Colonic mucosa (tissue), 4 donors: ENCODE measurements at regions not wholly inside any gene's neighbourhood (a gene's known extent, or its start where the extent isn't known, plus 50 kb on each side); places are given as distances from the start of the nearest gene placed in this dataset.

Experiments used
- DNase-seq: peaks from one replicate; pipeline ENCODE4 v3.0.0-alpha.2; 2020
- H3K27ac ChIP-seq: fragments of 200-600 bp; one replicate; pipeline ENCODE4 v1.8.0; 2021
- H3K27me3 ChIP-seq: fragments of 200-600 bp; one replicate; pipeline ENCODE4 v1.8.0; 2021
- H3K36me3 ChIP-seq: fragments of 200-600 bp; one replicate; pipeline ENCODE4 v1.8.0; 2021
- H3K4me1 ChIP-seq: fragments of 200-600 bp; one replicate; pipeline ENCODE4 v1.8.0; 2021; ENCODE audit warnings: mild to moderate bottlenecking
- H3K4me3 ChIP-seq: fragments of 200-600 bp; one replicate; pipeline ENCODE4 v1.8.0; 2021
- H3K9ac ChIP-seq, 2 donors: one replicate each; pipeline ENCODE4 v1.7.0; 2013; ENCODE audit warnings: control low read depth in 2 of 2, low read depth in 2 of 2, low read length in 2 of 2
- H3K9me3 ChIP-seq: fragments of 200-600 bp; one replicate; pipeline ENCODE4 v1.8.0; 2021
- CTCF ChIP-seq: fragments of 200-600 bp; IDR thresholded peaks from one replicate; pipeline ENCODE4 v1.8.0; 2022; ENCODE audit warnings: antibody characterized with exemption, mild to moderate bottlenecking
- intact Hi-C: fragments of 100-400 bp; cut with DNase I; formaldehyde crosslinking; loops from one replicate; pipeline ENCODE4 v1.14.1; 2022
- donor health status: healthy.
- donor health status: DM: no; HTN: no; CAD: no.
- donor health status: DM: no; HTN: no; CAD: no.

DNA sequence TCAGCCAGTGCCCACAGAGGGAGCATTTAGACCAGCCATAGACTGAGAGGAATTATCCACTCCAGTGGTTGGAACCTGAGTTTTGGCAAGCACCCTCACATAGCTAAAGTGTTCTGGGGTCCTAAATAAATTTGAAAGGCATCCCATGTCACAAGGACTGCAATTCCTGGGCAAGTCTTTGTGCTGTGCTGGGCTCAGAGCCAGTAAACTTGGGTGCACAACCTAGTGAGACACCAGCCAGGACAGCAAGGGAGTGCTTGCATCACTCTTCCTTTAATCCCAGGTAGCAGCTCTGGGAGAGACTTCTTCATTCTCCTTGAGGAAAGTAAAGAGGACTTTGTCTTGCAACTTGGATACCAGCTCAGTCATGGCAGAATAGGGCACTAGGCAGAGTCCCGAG lies 142.0 kb upstream of the FSCB start:
- no peak for DNase-seq
- Histone ChIP-seq H3K4me3 (no peak overlapping the region), H3K9me3 (no peaks in the 10 kb centered on the region), H3K36me3 (no peaks in the 10 kb centered on the region), H3K4me1 (no peaks in the 10 kb centered on the region), H3K27ac (no peak overlapping the region), H3K27me3 (no peaks in the 10 kb centered on the region), H3K9ac (no peak overlapping the region)
- intact Hi-C loops = no loop called here
- TF ChIP-seq CTCF = no peak

GRCh38 chr14:44640416-44640815 lies 133.3 kb upstream of the FSCB start:
- DNase-seq = no peak
- no peak for TF ChIP-seq CTCF
- intact Hi-C loops = no loop called here
- Histone ChIP-seq H3K9ac (no peak overlapping the region), H3K9me3 (no peaks in the 10 kb centered on the region), H3K27ac (no peak overlapping the region), H3K27me3 (no peaks in the 10 kb centered on the region), H3K4me1 (no peaks in the 10 kb centered on the region), H3K4me3 (no peak overlapping the region), H3K36me3 (no peaks in the 10 kb centered on the region)

DNA sequence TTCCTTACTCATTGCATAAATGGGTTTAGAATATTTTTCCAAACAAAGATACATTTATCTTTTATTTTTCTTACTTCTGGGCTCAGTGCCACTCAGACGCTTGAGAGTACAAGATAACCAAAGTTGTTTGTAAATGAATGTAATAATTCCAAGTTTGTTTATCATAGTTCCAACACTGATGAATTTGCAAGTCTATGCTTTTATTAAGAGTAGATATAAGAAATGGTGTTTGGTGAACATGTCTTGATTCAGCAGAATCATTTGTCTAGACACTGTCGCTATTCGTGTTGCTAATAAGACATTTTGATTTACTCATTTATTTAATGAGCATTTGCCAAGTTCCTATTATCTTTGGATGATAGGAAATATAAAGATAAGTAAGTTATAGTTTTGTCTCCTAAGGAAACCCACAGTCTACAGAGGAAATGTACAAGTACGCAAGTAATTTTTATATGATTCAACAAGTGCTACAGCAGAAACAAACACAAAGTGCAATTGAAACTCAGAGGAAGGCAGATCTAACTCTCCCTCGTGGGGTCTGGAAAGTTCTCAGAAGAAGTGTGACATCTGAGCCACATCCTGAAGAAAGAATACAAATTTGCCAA lies 132.8 kb upstream of the FSCB start:
- H3K9ac ChIP-seq = no peak overlapping the region
- H3K4me3 ChIP-seq = no peak overlapping the region
- no peaks in the 10 kb centered on the region for H3K27me3 ChIP-seq
- no peaks in the 10 kb centered on the region for H3K9me3 ChIP-seq
- H3K36me3 ChIP-seq = no peaks in the 10 kb centered on the region
- intact Hi-C loops = no loop called here
- H3K27ac ChIP-seq = no peak overlapping the region
- no peak for DNase-seq
- no peaks in the 10 kb centered on the region for H3K4me1 ChIP-seq
- TF ChIP-seq CTCF = no peak

DNA sequence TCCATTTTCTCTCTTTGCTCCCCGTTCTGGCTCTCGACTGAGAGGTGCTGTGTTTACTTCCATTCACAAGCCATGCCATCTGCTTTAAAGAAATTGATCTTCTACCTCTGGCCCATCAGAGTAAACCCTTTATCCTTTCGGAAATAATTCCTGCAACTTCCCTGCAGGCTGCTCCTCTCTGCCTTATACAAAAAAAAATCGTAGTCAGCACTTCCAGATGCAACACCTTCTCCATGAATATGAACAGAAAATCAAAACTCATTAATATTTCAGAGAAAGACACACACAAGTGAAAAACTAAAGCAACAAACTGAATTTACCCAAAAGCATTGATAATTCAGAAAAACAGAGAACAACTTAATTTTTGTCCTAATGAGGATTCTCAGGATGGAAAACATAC lies 127.6 kb upstream of the FSCB start:
- H3K27ac ChIP-seq = no peak overlapping the region
- no peaks in the 10 kb centered on the region for H3K9me3 ChIP-seq
- intact Hi-C loops = no loop called here
- no peak for TF ChIP-seq CTCF
- no peak for DNase-seq
- H3K4me1 ChIP-seq = no peaks in the 10 kb centered on the region
- no peaks in the 10 kb centered on the region for H3K27me3 ChIP-seq
- no peaks in the 10 kb centered on the region for H3K36me3 ChIP-seq
- H3K4me3 ChIP-seq = no peak overlapping the region
- H3K9ac ChIP-seq = no peak overlapping the region

GRCh38 chr14:44626423-44626822 lies 119.3 kb upstream of the FSCB start:
- Histone ChIP-seq H3K4me1 (no peaks in the 10 kb centered on the region), H3K27me3 (no peaks in the 10 kb centered on the region), H3K36me3 (no peaks in the 10 kb centered on the region), H3K4me3 (no peak overlapping the region), H3K9ac (no peak overlapping the region), H3K27ac (no peak overlapping the region), H3K9me3 (no peaks in the 10 kb centered on the region)
- no peak for DNase-seq
- TF ChIP-seq CTCF = no peak
- intact Hi-C loops = no loop called here
